SIG-M5 treated with dmso at 0.1 percent for 504 hours (cell line): ENCODE measurements at regions not wholly inside any gene's neighbourhood (a gene's known extent, or its start where the extent isn't known, plus 50 kb on each side); places are given as distances from the start of the nearest gene placed in this dataset.
"Not testable (repeated sequence)": the region's sequence is repeated elsewhere in the genome, so short reads cannot be mapped to it uniquely, and the experiment has no call there.

Experiments used
- DNase-seq: peaks from one replicate; lab custom pipeline; 2025; ENCODE audit not compliant: unreplicated experiment; lab: John Stamatoyannopoulos, UW

- no peak for DNase-seq
Observed at GRCh38 chr13:81133066-81133465, 792.1 kb upstream of the SPRY2 start.

DNA sequence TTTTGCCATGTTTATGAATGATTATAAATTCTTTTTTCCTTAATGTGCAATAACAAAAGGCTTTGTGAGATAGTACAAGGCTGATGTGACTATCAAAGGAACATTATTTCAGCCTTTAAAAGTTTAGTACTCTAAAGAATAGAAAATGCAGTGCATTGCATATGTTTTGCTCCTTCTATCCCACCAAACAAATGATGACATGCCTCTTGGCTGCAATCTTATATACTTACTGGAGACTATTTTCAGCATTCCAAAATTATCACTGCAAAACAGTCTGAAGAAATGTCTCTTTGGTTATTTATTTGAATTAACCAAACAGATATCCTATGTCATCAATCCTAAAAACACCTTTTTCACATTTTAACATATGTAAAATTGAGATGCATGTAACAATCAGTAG is 776.5 kb upstream of the SPRY2 start:
- no peak for DNase-seq

DNA sequence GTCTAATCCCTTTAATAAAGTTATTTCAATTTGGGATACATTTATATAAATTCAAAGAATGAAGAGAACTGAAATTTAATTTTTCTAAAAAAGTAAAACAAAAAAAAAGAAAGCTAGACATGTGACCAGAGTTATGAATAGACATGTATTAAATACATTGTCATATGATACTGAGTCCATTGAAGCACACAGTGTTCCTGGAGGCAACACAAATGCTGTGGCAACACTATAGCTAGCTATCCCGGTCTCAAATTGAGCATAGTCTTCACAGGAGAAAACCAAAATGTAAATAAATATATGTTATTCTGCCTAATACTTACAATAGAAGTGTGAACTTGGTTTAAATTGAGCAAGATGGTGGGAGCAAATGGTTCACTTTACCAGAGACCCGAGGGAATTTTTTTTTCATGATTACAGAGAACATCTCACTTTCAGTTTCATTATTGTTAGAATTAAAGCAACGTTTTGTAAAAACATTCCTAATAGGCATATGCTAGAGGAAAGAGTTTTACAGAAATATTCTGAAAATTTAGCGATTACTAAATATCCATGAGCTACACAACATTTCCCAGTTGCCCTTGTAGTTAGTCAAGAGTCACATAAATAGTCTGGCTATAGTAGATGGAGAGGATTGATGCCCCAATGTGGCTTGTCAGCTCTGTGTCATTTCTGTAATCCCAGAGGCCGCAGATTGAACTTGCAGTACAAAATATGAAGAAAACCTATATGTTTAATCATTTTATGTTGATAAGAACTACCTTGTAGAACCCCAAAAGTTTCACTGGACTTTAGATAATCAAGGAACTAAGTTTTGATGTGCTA is 775.7 kb upstream of the SPRY2 start:
- DNase-seq = no peak

DNA sequence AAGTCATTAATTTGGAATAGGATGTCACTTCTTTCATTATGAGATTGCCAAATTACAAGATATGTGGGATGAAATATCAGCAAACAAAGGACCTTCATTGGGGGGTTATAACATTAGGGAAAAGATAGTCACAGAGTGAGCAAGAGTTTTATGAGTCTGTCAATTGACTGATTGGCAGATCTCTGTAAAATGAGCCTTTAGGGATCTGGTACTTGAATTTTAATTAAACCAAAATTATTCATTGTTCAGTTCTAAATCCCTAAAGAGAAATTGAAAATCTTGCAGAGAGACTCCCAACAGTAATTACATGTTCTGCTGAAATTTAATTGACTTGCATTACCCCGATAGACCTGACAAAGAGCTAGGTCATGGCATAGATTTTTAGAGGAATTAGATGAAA is 768.1 kb upstream of the SPRY2 start:
- DNase-seq = no peak

- no peak for DNase-seq
Observed at GRCh38 chr13:81106348-81106747, 765.4 kb upstream of the SPRY2 start.

GRCh38 chr13:81104035-81104715 is 763.2 kb upstream of the SPRY2 start:
- no peak for DNase-seq

GRCh38 chr13:81102066-81102465 is 761.1 kb upstream of the SPRY2 start:
- DNase-seq = not testable (repeated sequence)

DNA sequence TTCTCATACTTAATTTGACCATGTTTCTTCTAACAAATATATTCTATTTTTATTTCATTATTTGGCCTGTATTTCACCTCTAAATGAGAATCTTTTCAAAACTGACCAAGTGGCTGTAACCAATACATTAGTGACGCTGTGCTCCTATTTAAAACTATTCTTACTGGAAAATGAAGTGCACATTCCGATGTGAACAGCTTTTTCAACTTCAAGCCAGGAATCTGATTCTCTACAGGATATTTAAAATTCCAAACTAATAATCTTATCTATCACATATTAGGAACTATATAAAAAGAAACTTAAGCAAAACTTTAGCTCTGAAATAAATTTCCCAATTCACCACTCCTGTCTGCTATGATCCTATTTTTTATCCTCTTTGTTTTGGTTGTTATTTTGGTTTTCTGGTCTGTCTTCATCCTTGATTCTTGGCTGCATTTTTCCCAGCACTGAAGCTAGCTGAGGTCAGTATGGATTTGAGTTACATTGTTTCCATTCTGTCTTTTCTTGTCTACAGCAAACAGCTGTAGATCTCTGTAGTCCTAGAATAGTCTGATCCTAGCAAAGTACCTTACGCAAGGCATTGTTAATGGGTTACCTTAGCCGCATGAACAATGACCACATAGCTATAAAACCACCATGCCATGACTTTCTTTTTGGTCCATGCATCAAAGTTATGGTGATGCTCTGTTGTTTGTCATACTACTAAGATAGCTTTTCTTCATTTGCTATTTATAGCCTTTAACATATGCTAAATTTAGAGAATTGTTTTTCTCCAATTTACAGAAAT is 748.6 kb upstream of the SPRY2 start:
- DNase-seq = no peak

DNA sequence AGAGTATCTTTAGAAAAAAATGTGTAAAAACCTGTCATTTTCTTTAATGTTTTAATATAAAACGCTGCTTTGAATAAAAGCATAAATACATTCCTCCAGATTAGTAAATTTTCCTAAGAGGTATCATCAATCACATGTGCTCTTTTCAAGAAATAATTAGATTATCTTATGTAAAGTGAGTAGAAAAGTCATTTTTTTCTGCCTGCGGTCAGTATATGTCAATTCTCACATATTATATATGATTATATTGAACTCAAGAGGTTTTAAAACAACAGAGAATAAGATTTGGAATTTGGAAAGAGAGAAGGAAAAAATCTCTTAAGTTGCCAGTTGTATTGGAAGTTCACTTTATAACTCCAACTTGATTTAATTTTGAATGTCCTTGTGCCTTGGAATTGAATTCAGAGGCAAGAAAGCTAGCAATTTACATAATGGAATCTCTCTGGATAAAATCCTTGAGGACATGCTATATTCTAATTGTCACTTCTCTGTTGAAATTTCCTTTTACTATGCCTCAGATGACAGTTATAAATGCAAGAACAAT is 740.1 kb upstream of the SPRY2 start:
- DNase-seq = no peak

DNA sequence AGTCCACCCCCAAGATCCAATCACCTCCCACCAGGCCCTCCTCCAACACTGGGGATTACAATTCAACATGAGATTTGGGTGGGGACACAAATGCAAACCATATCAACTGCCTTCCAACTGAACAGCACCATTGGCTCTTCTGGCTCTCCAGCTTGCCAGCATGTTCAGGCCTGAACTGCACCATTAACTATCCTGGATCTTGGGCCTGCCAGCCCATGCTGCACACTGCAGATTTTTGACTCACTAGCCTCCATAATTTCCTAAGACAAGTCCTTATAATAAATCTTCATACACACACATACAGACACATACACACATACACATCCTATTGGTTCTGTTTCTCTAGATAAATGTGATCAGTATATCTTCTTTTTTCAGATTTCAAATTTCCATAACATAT is 737.1 kb upstream of the SPRY2 start:
- no peak for DNase-seq

GRCh38 chr13:81069822-81070221 is 728.9 kb upstream of the SPRY2 start:
- DNase-seq = not testable (repeated sequence)

DNA sequence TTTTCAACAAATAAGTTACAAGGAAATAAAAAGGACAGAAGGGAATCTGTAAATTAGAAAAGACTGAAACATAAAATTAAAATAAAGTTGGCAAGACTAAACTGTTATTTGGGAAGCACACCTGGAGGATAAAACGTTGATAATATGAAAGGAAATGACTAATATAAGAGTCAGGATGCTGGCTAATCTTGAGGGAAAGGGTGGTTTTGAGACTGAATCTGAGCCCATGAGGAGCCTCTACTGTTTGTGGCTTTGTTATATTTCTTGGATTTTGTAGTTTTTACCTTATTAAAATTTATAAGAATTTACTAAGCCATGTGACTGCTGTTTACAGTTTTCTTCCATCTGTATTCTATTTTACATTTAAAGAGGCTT is 718.0 kb upstream of the SPRY2 start:
- no peak for DNase-seq

- DNase-seq = no peak
Observed at GRCh38 chr13:81058211-81058915, 717.4 kb upstream of the SPRY2 start.

DNA sequence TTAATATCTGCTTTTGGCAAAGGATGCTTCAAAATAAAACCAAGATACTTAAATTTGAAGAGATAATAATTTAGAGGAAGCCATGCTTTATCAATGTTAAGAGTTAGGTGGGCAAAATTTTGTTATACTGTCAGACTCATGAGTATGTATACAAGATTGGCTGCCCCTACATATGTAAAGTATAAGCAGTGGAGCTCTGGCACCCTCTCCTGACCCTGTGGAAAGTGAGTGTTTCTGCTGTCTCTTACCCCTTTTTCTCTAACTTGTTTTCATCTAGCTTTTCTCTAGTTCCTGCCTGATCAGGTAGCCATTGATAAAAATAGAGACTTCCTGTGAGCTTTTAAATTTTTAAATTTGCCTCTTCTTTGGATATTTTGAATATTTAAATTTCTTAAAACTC is 710.9 kb upstream of the SPRY2 start:
- no peak for DNase-seq

DNA sequence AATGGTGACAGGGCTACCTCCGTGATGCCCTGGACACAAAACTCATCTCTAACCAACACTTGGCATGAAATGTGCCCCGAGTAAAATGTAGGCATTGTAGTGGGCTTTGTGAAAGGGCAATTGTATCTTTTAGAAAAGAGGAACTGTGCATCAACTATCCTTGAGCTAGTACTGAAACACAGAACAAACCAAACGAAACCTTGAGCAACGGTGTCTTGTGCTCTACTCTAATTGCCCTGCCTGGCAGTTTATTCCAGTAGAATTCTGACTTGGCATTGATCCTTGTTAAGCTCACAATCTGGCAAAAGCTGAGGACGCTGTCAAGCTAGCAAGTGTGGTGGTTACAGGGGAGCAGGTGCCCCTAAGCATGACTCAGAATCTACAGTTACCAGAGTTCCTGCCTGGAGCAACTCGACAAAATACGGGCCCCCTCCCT is 707.1 kb upstream of the SPRY2 start:
- DNase-seq = peak; percentile 23

DNA sequence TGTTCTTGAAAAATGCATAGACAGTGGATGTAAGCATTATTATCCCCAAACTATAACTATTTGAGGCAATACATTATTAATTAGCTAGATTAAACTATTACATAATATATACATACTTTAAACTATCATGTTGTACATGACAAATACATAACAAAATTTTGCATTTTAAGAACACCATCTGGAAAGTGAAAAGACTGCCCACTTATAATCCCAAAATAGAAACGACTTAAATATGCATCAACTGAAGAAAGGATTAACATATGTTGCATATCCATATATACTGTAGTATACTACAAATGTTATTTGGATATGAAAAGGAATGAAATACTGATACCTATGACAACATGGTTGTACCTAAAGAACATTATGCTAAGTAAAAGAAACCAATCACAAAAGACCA is 700.8 kb upstream of the SPRY2 start:
- DNase-seq = no peak

GRCh38 chr13:81031996-81032395 is 691.1 kb upstream of the SPRY2 start:
- DNase-seq = no peak

- DNase-seq = no peak
Observed at GRCh38 chr13:81025091-81025490, 684.2 kb upstream of the SPRY2 start.

DNA sequence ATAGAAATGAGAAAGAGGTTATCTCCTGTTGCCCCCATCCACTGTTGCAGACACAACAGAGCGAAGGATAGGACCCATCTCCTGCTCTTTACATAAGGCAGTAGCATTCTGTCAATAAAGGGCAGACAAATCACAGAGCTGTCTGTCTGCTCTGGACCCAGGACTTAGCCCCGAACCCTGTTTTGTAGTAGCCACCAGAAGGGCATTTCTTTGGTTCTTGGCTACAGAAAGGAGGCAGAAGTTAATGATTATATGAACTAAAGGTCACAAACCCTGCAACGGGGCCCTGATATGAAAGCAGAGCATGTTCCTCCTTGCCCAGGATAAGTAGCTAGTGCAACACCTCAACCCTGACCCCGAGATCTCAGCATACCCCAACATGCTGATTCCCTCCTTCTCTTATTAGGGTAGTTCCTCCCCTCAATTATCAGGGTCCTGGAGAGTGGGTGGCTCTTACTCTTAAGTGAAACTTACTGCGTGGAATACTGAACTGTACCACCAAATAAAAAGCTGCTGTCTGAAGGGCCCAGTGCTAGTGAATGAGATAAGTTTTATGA is 680.4 kb upstream of the SPRY2 start:
- no peak for DNase-seq

GRCh38 chr13:81020010-81020409 is 679.1 kb upstream of the SPRY2 start:
- DNase-seq = no peak

DNA sequence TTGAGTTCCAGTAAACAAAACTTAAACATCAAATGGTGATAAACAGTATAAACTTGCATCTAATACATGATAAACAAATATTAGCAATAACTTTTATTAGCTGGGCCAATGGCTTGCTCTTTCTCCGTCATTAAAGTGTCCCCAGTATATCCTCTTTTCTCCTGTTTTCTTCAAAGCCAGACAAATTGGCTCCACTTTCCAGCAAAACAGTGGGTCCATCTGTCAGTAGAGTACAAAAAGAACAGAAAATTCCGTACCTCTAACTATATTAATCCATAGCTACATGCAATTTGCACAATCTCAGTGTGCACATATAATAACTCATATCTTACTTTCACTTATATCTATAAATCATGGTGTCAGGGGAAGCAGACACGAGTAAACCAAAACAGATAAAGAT is 678.0 kb upstream of the SPRY2 start:
- DNase-seq = no peak
